ENCODE measurements at regions not wholly inside any gene's neighbourhood (a gene's known extent, or its start where the extent isn't known, plus 50 kb on each side); places are given as distances from the start of the nearest gene placed in this dataset.

GRCh38 chr2:34419856-34420255 lies 820.8 kb upstream of the FAM98A start:
- TF ChIP-seq CTCF (IDR thresholded peaks at IDR 0.05; ENCODE audit: poor library complexity, severe bottlenecking), result no peak
- TF ChIP-seq SMC3 (conservative IDR thresholded peaks at IDR 0.05; ENCODE audit: poor library complexity), result no peak
